ENCODE measurements at regions not wholly inside any gene's neighbourhood (a gene's known extent, or its start where the extent isn't known, plus 50 kb on each side); places are given as distances from the start of the nearest gene placed in this dataset.

- TF ChIP-seq CTCF (conservative IDR thresholded peaks at IDR 0.05; ENCODE audit: low read depth, low read length), result no peak
- H2AFZ ChIP-seq (ENCODE audit: low read depth), result no peak overlapping the region
- no peak overlapping the region for H3K4me3 ChIP-seq (IDR thresholded peaks at IDR 0.05; ENCODE audit: insufficient read depth, low read depth, low read length)
- H4K20me1 ChIP-seq (ENCODE audit: insufficient read depth), result no peaks in the 10 kb centered on the region
- no peak overlapping the region for H3K9ac ChIP-seq
- H3K36me3 ChIP-seq (ENCODE audit: insufficient read depth), result no peaks in the 10 kb centered on the region
- no peaks in the 10 kb centered on the region for H3K27me3 ChIP-seq (ENCODE audit: insufficient read depth, low read depth)
- no peaks in the 10 kb centered on the region for H3K79me2 ChIP-seq (ENCODE audit: insufficient read depth, low read depth)
- no peak overlapping the region for H3K27ac ChIP-seq
- no peaks in the 10 kb centered on the region for H3K4me1 ChIP-seq (ENCODE audit: low read depth, poor library complexity, severe bottlenecking)
- no peak overlapping the region for H3K4me2 ChIP-seq
These were observed 736.3 kb downstream of the EFNB2 start for GRCh38 chr13:105799155-105799554.

- no peak overlapping the region for H3K4me2 ChIP-seq
- no peaks in the 10 kb centered on the region for H4K20me1 ChIP-seq (ENCODE audit: insufficient read depth)
- no peaks in the 10 kb centered on the region for H3K4me1 ChIP-seq (ENCODE audit: low read depth, poor library complexity, severe bottlenecking)
- TF ChIP-seq CTCF (conservative IDR thresholded peaks at IDR 0.05; ENCODE audit: low read depth, low read length), result no peak
- no peak overlapping the region for H3K9ac ChIP-seq
- no peak overlapping the region for H2AFZ ChIP-seq (ENCODE audit: low read depth)
- H3K27me3 ChIP-seq (ENCODE audit: insufficient read depth, low read depth), result no peaks in the 10 kb centered on the region
- H3K4me3 ChIP-seq (IDR thresholded peaks at IDR 0.05; ENCODE audit: insufficient read depth, low read depth, low read length), result no peak overlapping the region
- no peak overlapping the region for H3K27ac ChIP-seq
- no peaks in the 10 kb centered on the region for H3K36me3 ChIP-seq (ENCODE audit: insufficient read depth)
- no peaks in the 10 kb centered on the region for H3K79me2 ChIP-seq (ENCODE audit: insufficient read depth, low read depth)
These were observed 736.9 kb downstream of the EFNB2 start for GRCh38 chr13:105798541-105798940.

GRCh38 chr13:105796081-105796480, 739.4 kb downstream of the EFNB2 start:
- Histone ChIP-seq H3K4me2 (no peak overlapping the region), H2AFZ (ENCODE audit: low read depth) (no peak overlapping the region), H3K27ac (no peak overlapping the region), H3K4me3 (IDR thresholded peaks at IDR 0.05; ENCODE audit: insufficient read depth, low read depth, low read length) (no peak overlapping the region), H3K79me2 (ENCODE audit: insufficient read depth, low read depth) (no peaks in the 10 kb centered on the region), H4K20me1 (ENCODE audit: insufficient read depth) (no peaks in the 10 kb centered on the region), H3K9ac (no peak overlapping the region), H3K36me3 (ENCODE audit: insufficient read depth) (no peaks in the 10 kb centered on the region), H3K4me1 (ENCODE audit: low read depth, poor library complexity, severe bottlenecking) (no peaks in the 10 kb centered on the region), H3K27me3 (ENCODE audit: insufficient read depth, low read depth) (no peaks in the 10 kb centered on the region)
- TF ChIP-seq CTCF (conservative IDR thresholded peaks at IDR 0.05; ENCODE audit: low read depth, low read length), result no peak

GRCh38 chr13:105790923-105791322, 744.5 kb downstream of the EFNB2 start:
- no peak for TF ChIP-seq CTCF (conservative IDR thresholded peaks at IDR 0.05; ENCODE audit: low read depth, low read length)
- no peak overlapping the region for H3K27ac ChIP-seq
- no peak overlapping the region for H3K9ac ChIP-seq
- H3K27me3 ChIP-seq (ENCODE audit: insufficient read depth, low read depth), result no peaks in the 10 kb centered on the region
- H3K4me1 ChIP-seq (ENCODE audit: low read depth, poor library complexity, severe bottlenecking), result no peaks in the 10 kb centered on the region
- no peak overlapping the region for H2AFZ ChIP-seq (ENCODE audit: low read depth)
- no peaks in the 10 kb centered on the region for H3K79me2 ChIP-seq (ENCODE audit: insufficient read depth, low read depth)
- H3K4me2 ChIP-seq, result no peak overlapping the region
- no peak overlapping the region for H3K4me3 ChIP-seq (IDR thresholded peaks at IDR 0.05; ENCODE audit: insufficient read depth, low read depth, low read length)
- no peaks in the 10 kb centered on the region for H4K20me1 ChIP-seq (ENCODE audit: insufficient read depth)
- no peaks in the 10 kb centered on the region for H3K36me3 ChIP-seq (ENCODE audit: insufficient read depth)

- Histone ChIP-seq H2AFZ (ENCODE audit: low read depth) (no peak overlapping the region), H3K4me2 (no peak overlapping the region), H3K27me3 (ENCODE audit: insufficient read depth, low read depth) (no peaks in the 10 kb centered on the region), H3K79me2 (ENCODE audit: insufficient read depth, low read depth) (no peaks in the 10 kb centered on the region), H3K36me3 (ENCODE audit: insufficient read depth) (no peaks in the 10 kb centered on the region), H3K9ac (no peak overlapping the region), H3K4me1 (ENCODE audit: low read depth, poor library complexity, severe bottlenecking) (no peaks in the 10 kb centered on the region), H4K20me1 (ENCODE audit: insufficient read depth) (no peaks in the 10 kb centered on the region), H3K4me3 (IDR thresholded peaks at IDR 0.05; ENCODE audit: insufficient read depth, low read depth, low read length) (no peak overlapping the region), H3K27ac (no peak overlapping the region)
- TF ChIP-seq CTCF (conservative IDR thresholded peaks at IDR 0.05; ENCODE audit: low read depth, low read length), result no peak
These were observed 746.9 kb downstream of the EFNB2 start for GRCh38 chr13:105788530-105788929.

Measured in KMS-11 (cell line).